Anterior cingulate cortex (tissue), 58 donors: ENCODE measurements at regions not wholly inside any gene's neighbourhood (a gene's known extent, or its start where the extent isn't known, plus 50 kb on each side); places are given as distances from the start of the nearest gene placed in this dataset.
A peak's percentile ranks its signal among the peaks of the same experiment; 100 is the strongest.

Source experiments
- DNase-seq, 58 donors: peaks; one replicate each; lab custom pipeline; 2025; lab: John Stamatoyannopoulos, UW

DNA sequence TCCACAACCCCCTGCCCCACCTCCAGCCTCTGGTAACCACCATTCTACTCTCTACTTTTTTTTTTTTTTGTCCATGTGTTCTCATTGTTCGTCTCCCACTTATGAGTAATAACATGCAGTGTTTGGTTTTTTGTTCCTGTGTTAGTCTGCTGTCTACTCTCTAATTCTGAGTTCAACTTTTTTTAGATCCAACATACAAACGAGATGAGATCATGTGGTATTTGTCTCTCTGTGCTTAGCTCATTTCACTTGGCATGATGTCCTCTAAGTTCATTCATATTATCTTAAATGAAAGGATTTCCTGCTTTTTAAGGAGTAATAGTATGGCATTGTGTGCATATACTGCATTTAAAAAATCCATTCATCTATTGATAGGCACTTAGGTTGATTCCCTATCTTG lies 130.9 kb downstream of the NMUR2 start:
- no peak for DNase-seq

DNA sequence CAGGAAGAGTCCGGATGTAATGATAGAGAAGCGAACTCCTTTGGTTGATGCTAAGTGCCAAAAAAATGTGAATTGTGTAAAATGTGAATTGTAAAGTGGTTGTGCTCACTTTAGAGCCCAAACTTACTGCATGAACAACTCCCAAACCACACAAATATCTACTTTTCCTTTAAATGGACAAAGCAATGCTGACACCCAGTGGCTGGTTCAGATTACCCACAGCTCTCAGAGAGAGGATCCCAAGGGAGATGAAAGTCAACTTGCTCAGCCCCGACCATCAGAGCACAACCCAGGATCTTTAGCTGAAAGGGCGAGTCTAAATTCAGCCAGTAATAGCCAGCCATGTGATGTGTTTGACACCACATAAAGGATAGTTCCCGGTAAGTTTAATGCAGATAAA lies 133.7 kb downstream of the NMUR2 start:
- peak in 12 of 58 donors; percentile 1 to 31 (median 8) for DNase-seq

GRCh38 chr5:152270096-152270495 lies 135.0 kb downstream of the NMUR2 start:
- no peak for DNase-seq

GRCh38 chr5:152269533-152269932 lies 135.5 kb downstream of the NMUR2 start:
- no peak for DNase-seq

DNA sequence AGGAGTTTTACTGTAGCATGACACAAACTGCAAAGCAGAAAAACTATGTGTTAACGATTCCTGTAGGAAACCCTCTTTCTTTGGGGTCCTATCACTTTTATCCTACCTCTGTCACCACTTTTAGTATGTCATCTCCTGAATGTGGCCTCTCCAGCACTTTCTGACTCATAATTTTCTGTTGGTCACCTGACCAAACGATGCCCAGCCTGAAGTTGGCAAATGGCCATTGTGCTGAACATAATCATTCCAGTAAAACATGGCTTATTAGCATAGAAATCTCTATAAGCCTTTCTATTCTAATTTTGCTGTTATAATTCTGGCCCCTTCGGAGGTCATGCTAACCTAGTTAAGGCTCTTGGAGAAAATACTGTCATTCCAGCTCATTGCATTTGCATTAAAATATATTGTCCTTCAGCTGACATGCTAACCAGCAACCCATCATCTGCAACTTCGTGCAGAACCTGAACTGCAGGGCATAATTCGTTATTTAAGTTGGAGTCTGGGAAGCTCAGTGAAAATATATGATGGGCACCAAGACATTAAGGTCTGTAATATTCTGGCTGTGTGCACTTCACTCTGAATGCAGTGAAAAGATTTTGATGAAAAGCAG lies 140.3 kb downstream of the NMUR2 start:
- DNase-seq = no peak

DNA sequence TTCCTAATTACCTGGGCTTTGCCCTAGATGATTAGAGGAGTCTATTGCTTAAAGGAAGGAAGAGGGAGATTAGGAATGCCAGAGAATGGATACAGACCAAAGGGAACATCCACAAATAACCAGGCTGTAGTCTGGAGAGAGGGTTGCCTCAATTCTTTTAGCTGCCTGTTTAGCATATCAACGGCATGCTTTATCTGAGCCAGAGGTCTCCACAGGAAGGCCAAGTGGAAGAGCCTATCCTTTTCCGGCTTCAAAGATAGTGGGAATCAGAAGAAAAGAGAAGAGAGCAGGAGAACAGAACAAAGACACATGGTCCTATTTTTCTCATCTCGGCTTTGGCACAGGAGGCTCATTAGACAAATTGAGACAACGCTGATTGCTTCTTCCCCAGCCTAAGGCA lies 142.4 kb downstream of the NMUR2 start:
- no peak for DNase-seq

DNA sequence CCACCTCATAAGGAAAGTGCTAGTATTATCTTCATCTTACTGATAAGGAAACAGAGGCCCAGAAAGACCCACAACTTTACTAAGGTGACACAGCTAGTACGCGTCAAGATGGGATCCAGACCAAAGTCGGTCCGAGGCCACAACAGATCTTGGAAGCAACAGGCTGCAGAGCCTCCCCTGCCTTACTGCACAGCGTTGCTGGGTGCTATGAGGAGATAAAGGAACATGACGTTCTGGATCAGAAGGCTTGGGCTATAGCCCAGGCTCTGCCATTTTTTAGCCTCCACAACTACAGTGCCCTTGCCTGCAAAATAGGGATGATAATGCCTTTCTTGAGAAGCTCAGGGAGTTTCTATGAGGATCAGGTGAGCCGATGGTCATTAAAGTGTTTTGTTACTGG lies 144.1 kb downstream of the NMUR2 start:
- DNase-seq = no peak

- DNase-seq = no peak
Measured at GRCh38 chr5:152259702-152260101, 145.4 kb downstream of the NMUR2 start.

GRCh38 chr5:152256580-152256979 lies 148.5 kb downstream of the NMUR2 start:
- DNase-seq = no peak

DNA sequence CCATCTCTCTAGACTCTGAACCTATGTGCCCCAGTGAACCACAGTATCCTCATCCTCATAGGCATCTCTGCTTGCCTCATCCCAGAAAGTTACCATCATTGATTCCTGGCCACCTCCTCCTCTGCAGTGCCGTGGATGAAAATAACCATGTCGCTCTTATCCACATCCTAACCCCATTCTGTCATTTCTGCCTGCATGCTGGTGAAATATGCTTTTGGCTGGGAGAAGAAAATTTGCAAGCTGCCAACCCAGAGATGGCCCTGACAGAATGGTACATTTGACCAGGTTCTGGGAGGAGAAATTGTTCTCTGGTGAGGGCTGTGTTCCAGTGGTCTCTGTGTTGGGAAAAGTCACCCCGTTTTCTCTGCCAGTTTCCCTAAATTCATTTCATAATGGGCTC lies 149.7 kb downstream of the NMUR2 start:
- no peak for DNase-seq

- no peak for DNase-seq
Measured at GRCh38 chr5:152247850-152248385, 157.2 kb downstream of the NMUR2 start.

GRCh38 chr5:152246401-152246800 lies 158.7 kb downstream of the NMUR2 start:
- no peak for DNase-seq

- DNase-seq = no peak
Measured at GRCh38 chr5:152237531-152237930, 167.5 kb downstream of the NMUR2 start.

- no peak for DNase-seq
Measured at GRCh38 chr5:152226191-152226590, 178.9 kb downstream of the NMUR2 start.

DNA sequence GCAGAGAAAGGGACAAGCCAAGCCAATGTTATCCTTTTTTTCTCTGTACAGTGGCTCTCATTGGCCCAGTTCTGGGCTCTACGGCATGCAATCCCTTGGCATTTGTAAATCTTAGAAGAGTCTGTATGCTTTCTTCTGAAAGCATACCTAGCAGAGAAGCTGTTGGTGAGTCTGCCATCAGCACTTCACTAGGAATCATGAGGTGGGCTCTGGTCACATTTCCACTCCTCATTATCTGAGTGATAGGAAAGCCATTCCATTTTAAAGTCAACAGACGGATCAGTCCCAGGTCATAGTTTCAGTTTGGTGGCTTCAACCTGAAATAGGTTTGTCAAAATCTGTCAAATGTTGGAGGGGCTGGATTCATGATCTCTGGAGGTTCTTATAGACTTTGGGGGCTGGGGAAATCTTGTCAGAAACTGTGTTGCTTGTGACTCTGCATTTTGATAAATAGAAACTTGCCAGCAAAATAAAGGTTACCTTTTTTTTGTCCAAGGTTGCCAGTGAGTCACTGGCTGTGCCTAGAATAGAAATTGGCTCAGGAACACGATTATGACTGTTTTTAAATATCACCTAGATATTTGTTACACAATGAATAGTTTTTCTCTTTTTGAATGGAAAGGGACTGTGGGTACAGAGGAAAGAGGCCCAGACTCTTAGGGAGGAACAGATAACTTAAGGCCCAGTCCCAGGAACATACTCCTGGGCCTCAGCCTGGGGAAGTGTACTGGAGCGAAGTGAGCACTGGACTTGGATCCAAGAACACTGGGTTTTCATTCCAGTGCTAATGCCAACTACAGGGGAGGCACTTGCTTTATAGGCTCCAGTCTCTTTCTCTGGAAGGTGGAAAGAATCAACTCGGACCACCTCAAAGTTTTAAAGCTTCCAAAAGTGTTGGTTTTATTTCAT lies 183.1 kb downstream of the NMUR2 start:
- DNase-seq = no peak

DNA sequence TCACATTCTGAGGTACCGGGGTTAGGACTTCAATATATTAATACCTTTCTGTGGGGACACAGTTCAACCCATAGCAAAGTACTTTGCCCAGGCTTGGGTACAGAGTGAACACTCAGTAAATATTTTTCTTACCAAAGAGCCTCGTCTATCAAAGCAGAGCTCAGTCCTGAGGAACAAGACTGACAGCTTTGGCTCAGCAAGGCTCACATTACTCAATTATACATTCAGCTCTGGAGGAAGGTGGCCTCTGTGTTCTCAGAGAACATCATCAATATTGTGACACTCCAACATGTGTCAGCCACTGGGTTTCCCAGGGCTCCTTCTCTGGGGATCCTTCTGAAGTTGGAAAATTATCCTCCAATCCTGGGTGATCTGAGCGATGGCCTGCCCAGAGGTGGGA lies 186.4 kb downstream of the NMUR2 start:
- DNase-seq = no peak

- no peak for DNase-seq
Measured at GRCh38 chr5:152205804-152206203, 199.3 kb downstream of the NMUR2 start.

DNA sequence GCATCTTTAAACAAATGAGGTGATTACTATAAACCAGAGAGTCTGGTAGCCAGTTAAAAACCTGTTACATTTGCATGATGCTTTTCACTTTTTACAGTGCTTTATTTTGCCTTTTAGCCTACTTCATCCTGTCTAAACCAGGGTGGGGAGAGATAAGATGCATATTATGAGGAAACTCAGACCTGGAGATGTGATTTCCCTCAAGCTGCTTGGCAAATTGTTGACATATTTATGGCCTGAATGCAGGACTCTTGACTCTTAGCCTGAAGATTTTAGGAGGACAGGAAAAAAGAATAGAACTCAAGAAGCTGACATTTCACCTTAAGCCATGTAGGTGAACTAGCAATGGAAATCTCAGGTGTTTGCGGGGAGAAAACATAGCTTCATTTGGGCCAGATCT lies 202.8 kb downstream of the NMUR2 start:
- no peak for DNase-seq

DNA sequence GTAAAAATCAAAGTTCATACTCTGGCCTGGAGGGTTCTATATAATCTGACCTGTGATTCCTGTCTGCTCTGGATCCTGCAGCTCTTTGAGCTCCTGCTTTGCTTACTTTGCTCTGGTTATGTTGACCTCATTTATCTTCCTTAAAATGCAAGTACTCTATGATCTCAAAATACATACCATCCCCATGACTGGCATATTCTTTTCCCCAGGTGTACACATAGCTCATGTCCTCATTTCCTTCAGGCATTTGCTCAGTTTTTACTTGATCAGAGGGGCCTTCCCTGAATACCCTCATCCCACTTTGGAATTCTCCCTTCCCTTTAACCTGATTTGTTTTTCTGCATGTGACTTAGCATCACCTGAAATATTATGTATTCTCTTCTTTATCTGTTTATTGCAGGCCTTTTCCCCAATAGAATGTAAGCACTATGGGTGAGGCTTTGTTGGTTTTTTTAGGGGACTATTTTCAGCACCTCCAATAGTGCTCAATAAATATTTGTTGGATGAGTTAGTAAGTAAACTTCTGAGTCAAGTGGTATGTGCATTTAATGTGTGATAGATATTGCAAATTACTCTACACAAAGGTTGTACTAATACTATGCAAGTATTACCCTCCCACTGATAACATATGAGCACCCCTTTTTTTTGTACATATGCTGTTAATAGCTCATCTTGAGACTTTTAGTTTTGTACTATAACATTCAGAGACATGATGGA lies 211.5 kb downstream of the NMUR2 start:
- DNase-seq = no peak

GRCh38 chr5:152188251-152188650 lies 216.8 kb downstream of the NMUR2 start:
- no peak for DNase-seq

DNA sequence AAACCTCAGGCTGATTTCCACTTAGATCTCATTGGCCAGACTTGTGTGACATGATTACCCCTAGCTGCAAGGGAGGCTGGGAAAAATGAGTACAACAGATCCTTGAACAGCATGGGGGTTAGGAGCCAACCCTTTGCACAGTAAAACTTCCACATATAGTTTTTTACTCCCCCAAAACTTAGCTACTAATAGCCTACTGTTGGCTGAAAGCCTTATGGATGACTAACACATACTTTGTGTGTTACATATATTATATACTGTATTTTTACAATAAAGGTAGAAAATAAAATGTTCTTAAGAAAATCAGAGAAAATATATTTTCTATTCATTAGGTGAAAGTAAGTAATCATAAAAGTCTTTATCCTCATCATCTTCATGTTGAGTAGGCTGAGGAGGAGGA lies 217.4 kb downstream of the NMUR2 start:
- no peak for DNase-seq
